ENCODE measurements at regions not wholly inside any gene's neighbourhood (a gene's known extent, or its start where the extent isn't known, plus 50 kb on each side); places are given as distances from the start of the nearest gene placed in this dataset.

- intact Hi-C loops (cut with DNase I) = no loop called here
- no peak for TF ChIP-seq POLR2A (IDR thresholded peaks at IDR 0.05; ENCODE audit: low read depth)
- no peak for TF ChIP-seq EP300 (IDR thresholded peaks at IDR 0.05)
- TF ChIP-seq CTCF (IDR thresholded peaks at IDR 0.05) = no peak
- no peak for TF ChIP-seq POLR2AphosphoS5 (IDR thresholded peaks at IDR 0.05)
- WGBS = 98% methylated on average over 3 of the region's 3 CpGs
Measured at GRCh38 chr16:74141015-74141414, 155.6 kb upstream of the PSMD7 start.

GRCh38 chr16:74140557-74140956, 156.1 kb upstream of the PSMD7 start:
- no peak overlapping the region for H3K27ac ChIP-seq (replicated peaks in 1 of 4)
- peaks cover 0 to 12% (median 8%) of the 10 kb centered on the region in 4 donors for H3K9me3 ChIP-seq
- no peak overlapping the region for H3K4me3 ChIP-seq
- 84% methylated on average over 3 of the region's 3 CpGs for WGBS
- H3K27me3 ChIP-seq = no peaks in the 10 kb centered on the region
- intact Hi-C loops (cut with DNase I) = no loop called here
- no peak for TF ChIP-seq EP300 (IDR thresholded peaks at IDR 0.05)
- no peak for TF ChIP-seq POLR2AphosphoS5 (IDR thresholded peaks at IDR 0.05)
- TF ChIP-seq POLR2A (IDR thresholded peaks at IDR 0.05; ENCODE audit: low read depth) = no peak
- no peak for TF ChIP-seq CTCF (IDR thresholded peaks at IDR 0.05)
- peaks cover 0 to 20% (median 15%) of the 10 kb centered on the region in 4 donors for H3K4me1 ChIP-seq
- H3K36me3 ChIP-seq = no peaks in the 10 kb centered on the region
- no peak for DNase-seq (ENCODE audit: extremely low spot score)

More at GRCh38 chr16:74141015-74141414, 155.6 kb upstream of the PSMD7 start:
- Histone ChIP-seq H3K36me3 (no peaks in the 10 kb centered on the region), H3K27ac (replicated peaks in 1 of 4) (no peak overlapping the region), H3K4me1 (peaks cover 0 to 20% (median 15%) of the 10 kb centered on the region in 4 donors), H3K27me3 (no peaks in the 10 kb centered on the region), H3K4me3 (no peak overlapping the region), H3K9me3 (peaks cover 0 to 12% (median 8%) of the 10 kb centered on the region in 4 donors)
- no peak for DNase-seq (ENCODE audit: extremely low spot score)

GRCh38 chr16:74123826-74124225, 172.8 kb upstream of the PSMD7 start:
- TF ChIP-seq POLR2AphosphoS5 (IDR thresholded peaks at IDR 0.05) = no peak
- TF ChIP-seq POLR2A (IDR thresholded peaks at IDR 0.05; ENCODE audit: low read depth) = no peak
- TF ChIP-seq EP300 (IDR thresholded peaks at IDR 0.05) = no peak
- TF ChIP-seq CTCF (IDR thresholded peaks at IDR 0.05) = no peak
- Histone ChIP-seq H3K4me3 (no peak overlapping the region), H3K27ac (replicated peaks in 1 of 4) (no peak overlapping the region), H3K27me3 (no peaks in the 10 kb centered on the region), H3K9me3 (peaks cover 0 to 18% (median 0%) of the 10 kb centered on the region in 4 donors), H3K4me1 (no peaks in the 10 kb centered on the region), H3K36me3 (no peaks in the 10 kb centered on the region)
- WGBS = 97% methylated on average over 1 of the region's 1 CpG
- intact Hi-C loops (cut with DNase I) = no loop called here
- DNase-seq (ENCODE audit: extremely low spot score) = no peak

GRCh38 chr16:74123195-74123594, 173.4 kb upstream of the PSMD7 start:
- intact Hi-C loops (cut with DNase I) = no loop called here
- no peak overlapping the region for H3K4me3 ChIP-seq
- H3K27ac ChIP-seq (replicated peaks in 1 of 4) = no peak overlapping the region
- TF ChIP-seq EP300 (IDR thresholded peaks at IDR 0.05) = no peak
- no peak for TF ChIP-seq POLR2AphosphoS5 (IDR thresholded peaks at IDR 0.05)
- no peak for TF ChIP-seq POLR2A (IDR thresholded peaks at IDR 0.05; ENCODE audit: low read depth)
- no peaks in the 10 kb centered on the region for H3K36me3 ChIP-seq
- H3K9me3 ChIP-seq = peaks cover 0 to 18% (median 0%) of the 10 kb centered on the region in 4 donors
- no peaks in the 10 kb centered on the region for H3K27me3 ChIP-seq
- DNase-seq (ENCODE audit: extremely low spot score) = no peak
- H3K4me1 ChIP-seq = no peaks in the 10 kb centered on the region
- 84% methylated on average over 4 of the region's 4 CpGs for WGBS

- H3K4me1 ChIP-seq = no peaks in the 10 kb centered on the region
- H3K27ac ChIP-seq (replicated peaks in 1 of 4) = no peak overlapping the region
- no peak overlapping the region for H3K4me3 ChIP-seq
- intact Hi-C loops (cut with DNase I) = no loop called here
- no peaks in the 10 kb centered on the region for H3K27me3 ChIP-seq
- TF ChIP-seq CTCF (IDR thresholded peaks at IDR 0.05) (no peak), POLR2A (IDR thresholded peaks at IDR 0.05; ENCODE audit: low read depth) (no peak), EP300 (IDR thresholded peaks at IDR 0.05) (no peak), POLR2AphosphoS5 (IDR thresholded peaks at IDR 0.05) (no peak)
- H3K9me3 ChIP-seq = no peaks in the 10 kb centered on the region
- 88% methylated on average over 4 of the region's 4 CpGs for WGBS
- no peak for DNase-seq (ENCODE audit: extremely low spot score)
- H3K36me3 ChIP-seq = no peaks in the 10 kb centered on the region
Measured at GRCh38 chr16:74117798-74118197, 178.8 kb upstream of the PSMD7 start.
